ENCODE measurements at regions not wholly inside any gene's neighbourhood (a gene's known extent, or its start where the extent isn't known, plus 50 kb on each side); places are given as distances from the start of the nearest gene placed in this dataset.

GRCh38 chr5:67455970-67456369 is 259.4 kb upstream of the CD180 start:
- TF ChIP-seq FOXA2 (IDR thresholded peaks at IDR 0.05) (no peak), JUND (IDR thresholded peaks at IDR 0.05) (no peak), RXRA (IDR thresholded peaks at IDR 0.05) (no peak), ATF3 (IDR thresholded peaks at IDR 0.05) (no peak), CTCF (IDR thresholded peaks at IDR 0.05; ENCODE audit: low read depth, low read length, missing input control) (no peak), EGR1 (IDR thresholded peaks at IDR 0.05; ENCODE audit: low read depth in 2 of 2) (no peak), MAX (IDR thresholded peaks at IDR 0.05) (no peak), HNF4G (IDR thresholded peaks at IDR 0.05) (no peak), TAF1 (conservative IDR thresholded peaks at IDR 0.05) (no peak), SP1 (IDR thresholded peaks at IDR 0.05) (no peak), YY1 (IDR thresholded peaks at IDR 0.05) (no peak), RAD21 (IDR thresholded peaks at IDR 0.05) (no peak), REST (IDR thresholded peaks at IDR 0.05) (no peak), ZBTB33 (IDR thresholded peaks at IDR 0.05) (no peak), GABPA (IDR thresholded peaks at IDR 0.05 in 1 of 2, conservative IDR thresholded peaks at IDR 0.05 in 1 of 2) (no peak)
- H3K4me3 ChIP-seq (ENCODE audit: low read depth in 1 of 3, low read length in 3 of 3) = no peak overlapping the region
- H3K9ac ChIP-seq (ENCODE audit: low read depth in 1 of 2, low read length in 2 of 2) = no peak overlapping the region
- no peak overlapping the region for H3K27ac ChIP-seq (ENCODE audit: low read depth in 1 of 2, low read length in 2 of 2)
- H3K9me3 ChIP-seq (ENCODE audit: control insufficient read depth in 4 of 4, low read length in 3 of 4) = no peaks in the 10 kb centered on the region
- H3K36me3 ChIP-seq (ENCODE audit: control insufficient read depth in 4 of 4, insufficient read depth in 3 of 4, low read depth in 1 of 4, low read length in 3 of 4) = no peaks in the 10 kb centered on the region
- WGBS = 86% methylated on average over 1 of the region's 1 CpG
- H3K4me1 ChIP-seq (ENCODE audit: control insufficient read depth in 4 of 4, insufficient read depth in 4 of 4, low read length in 3 of 4) = no peaks in the 10 kb centered on the region
- no peak for DNase-seq (ENCODE audit: low spot score)
- no peaks in the 10 kb centered on the region for H3K27me3 ChIP-seq (ENCODE audit: control insufficient read depth in 4 of 4, insufficient read depth in 4 of 4, low read length in 3 of 4)

- Histone ChIP-seq H3K27ac (ENCODE audit: low read depth in 1 of 2, low read length in 2 of 2) (no peak overlapping the region), H3K9me3 (ENCODE audit: control insufficient read depth in 4 of 4, low read length in 3 of 4) (no peaks in the 10 kb centered on the region), H3K36me3 (ENCODE audit: control insufficient read depth in 4 of 4, insufficient read depth in 3 of 4, low read depth in 1 of 4, low read length in 3 of 4) (no peaks in the 10 kb centered on the region), H3K27me3 (ENCODE audit: control insufficient read depth in 4 of 4, insufficient read depth in 4 of 4, low read length in 3 of 4) (no peaks in the 10 kb centered on the region), H3K4me3 (ENCODE audit: low read depth in 1 of 3, low read length in 3 of 3) (no peak overlapping the region), H3K4me1 (ENCODE audit: control insufficient read depth in 4 of 4, insufficient read depth in 4 of 4, low read length in 3 of 4) (no peaks in the 10 kb centered on the region), H3K9ac (ENCODE audit: low read depth in 1 of 2, low read length in 2 of 2) (no peak overlapping the region)
- no peak for DNase-seq (ENCODE audit: low spot score)
- WGBS = 95% methylated on average over 1 of the region's 1 CpG
- no peak for TF ChIP-seq GABPA (IDR thresholded peaks at IDR 0.05 in 1 of 2, conservative IDR thresholded peaks at IDR 0.05 in 1 of 2)
- TF ChIP-seq JUND (IDR thresholded peaks at IDR 0.05) = no peak
- no peak for TF ChIP-seq FOXA2 (IDR thresholded peaks at IDR 0.05)
- no peak for TF ChIP-seq YY1 (IDR thresholded peaks at IDR 0.05)
- TF ChIP-seq HNF4G (IDR thresholded peaks at IDR 0.05) = no peak
- TF ChIP-seq FOXA1 (IDR thresholded peaks at IDR 0.05) = no peak
These were observed 258.5 kb upstream of the CD180 start for GRCh38 chr5:67454957-67455561.

Data from liver (tissue), 8 donors.